GM19397 (cell line): ENCODE measurements at regions not wholly inside any gene's neighbourhood (a gene's known extent, or its start where the extent isn't known, plus 50 kb on each side); places are given as distances from the start of the nearest gene placed in this dataset.

Source experiments
- ATAC-seq: cut with Tn5 transposase; IDR thresholded peaks from one replicate; pipeline ENCODE4 v1.9.1; 2021; ENCODE audit warnings: mild to moderate bottlenecking, moderate library complexity; ENCODE audit not compliant: unreplicated experiment

DNA sequence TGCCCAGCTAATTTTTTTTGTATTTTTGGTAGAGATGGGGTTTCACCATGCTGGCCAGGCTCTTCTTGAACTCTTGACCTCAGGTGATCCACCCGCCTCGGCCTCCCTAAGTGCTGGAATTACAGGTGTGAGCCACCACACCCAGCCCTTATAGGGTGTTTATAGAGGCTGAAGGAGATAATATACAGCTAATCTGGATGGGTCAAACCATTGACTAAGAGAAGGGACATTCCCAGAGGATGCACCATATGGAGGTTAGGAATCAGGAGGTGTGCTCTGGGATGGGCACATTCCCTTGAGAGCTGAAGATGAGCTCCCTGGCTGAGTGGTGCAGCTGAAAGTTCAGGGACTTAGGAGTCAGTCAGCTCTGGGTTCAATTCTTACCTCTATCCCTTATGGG, 68.3 kb upstream of the SHISA3 start:
- ATAC-seq: no peak

DNA sequence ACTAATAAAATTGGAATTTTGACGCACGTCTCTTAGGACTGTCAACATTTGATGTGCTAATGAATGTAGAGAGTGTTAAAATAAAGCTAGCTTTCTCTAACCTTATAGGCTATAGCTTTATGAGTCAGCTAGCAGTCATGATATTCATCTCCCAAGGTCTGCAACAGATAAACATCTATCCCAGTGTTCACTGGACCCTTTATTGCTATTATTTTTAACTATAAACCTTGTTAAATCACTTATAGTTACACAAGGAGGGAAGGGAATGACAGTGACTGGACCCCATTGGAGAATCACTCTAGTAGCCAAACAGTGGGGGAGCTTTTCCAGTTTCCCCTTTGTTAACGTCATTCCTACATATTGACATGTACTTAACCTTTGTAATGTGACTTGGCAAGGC, 67.9 kb upstream of the SHISA3 start:
- no peak for ATAC-seq

DNA sequence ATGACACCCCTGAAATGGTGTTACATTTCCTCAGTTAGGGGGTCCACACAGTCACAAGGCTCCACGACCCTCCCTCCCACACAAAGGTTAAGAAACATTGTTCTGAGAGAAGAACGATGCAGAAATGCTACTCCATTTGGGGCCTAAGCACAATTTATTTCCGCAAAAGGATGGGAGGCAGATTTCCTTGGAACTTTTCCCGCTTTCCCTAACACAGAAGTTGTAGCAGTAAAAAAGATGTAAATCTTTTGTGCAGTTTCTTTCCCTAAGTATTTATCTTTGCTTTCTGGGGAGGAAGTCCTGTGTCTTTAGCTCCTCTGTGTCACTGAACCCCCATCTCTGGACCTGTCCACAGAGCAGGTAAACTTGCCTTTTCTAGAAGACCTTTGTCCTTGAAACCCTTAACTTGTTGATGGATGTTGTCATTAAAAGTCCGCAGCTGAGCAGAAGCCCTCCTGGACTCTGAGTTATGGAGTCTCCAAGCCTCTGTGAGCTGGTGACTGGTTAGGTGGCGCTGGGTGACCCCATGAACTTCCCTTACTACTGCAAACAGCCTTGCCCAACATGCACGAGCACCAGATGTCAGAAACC, 67.2 kb upstream of the SHISA3 start:
- no peak for ATAC-seq

DNA sequence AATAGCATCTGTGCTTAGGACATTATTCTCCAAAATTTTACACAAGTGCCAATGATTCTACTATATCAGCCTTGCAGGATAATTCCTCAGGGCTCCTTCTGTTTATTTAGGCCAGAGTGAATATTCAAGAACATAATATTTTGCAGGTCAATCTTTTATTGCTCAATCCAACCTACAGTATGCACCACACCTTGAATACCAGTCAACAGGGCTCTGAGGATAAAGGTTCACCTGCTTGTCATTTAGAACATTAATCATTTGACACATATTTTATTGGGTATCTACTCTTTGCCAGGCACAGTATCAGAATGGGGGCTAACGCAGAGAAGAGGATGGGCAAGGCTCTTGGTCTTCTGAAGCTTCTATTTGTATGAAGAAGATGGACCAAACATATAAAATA, 66.2 kb upstream of the SHISA3 start:
- ATAC-seq: no peak

DNA sequence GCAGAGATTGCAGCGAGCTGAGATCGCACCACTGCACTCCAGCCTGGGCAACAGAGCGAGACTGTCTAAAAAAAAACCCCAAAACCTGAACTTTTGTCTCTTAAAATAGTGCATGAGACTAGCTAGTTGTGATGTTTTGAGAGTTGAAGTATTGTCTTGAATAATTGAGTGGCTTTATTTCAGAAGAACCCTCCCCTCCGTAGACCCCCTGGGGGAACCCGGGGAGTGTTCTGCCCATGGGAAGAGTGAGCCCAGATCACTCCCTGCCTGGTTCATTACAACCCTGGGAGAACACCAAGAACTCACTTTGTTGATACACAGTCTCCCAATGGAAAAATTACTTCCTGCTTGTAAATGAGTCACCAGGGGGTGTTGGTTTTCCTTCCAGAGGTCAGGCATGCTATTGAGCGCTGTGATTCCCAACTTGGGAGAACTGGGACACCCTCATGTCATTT, 65.3 kb upstream of the SHISA3 start:
- ATAC-seq: no peak

DNA sequence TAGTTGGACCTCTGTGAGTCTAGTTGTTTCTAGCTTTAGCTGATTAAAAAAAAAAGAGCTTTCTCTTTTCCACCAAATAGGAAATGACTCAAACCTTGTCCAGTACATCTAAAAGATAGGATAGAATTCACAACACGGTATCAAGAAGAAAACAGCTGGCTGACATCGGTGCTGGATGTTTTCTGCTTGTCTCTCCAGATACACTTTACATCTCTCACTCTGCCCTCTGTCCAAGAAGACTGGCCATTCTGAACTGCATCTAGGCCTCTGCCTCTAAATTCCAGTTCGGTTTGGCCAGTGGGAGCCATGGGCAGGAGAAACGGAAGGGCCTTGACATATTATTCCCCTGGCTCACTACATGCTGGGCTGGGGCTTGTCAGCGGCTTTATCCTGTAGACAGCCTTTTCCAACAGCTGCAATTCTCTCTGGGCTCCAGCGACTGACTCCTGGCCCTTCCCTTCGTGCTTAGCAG, 57.3 kb upstream of the SHISA3 start:
- no peak for ATAC-seq

DNA sequence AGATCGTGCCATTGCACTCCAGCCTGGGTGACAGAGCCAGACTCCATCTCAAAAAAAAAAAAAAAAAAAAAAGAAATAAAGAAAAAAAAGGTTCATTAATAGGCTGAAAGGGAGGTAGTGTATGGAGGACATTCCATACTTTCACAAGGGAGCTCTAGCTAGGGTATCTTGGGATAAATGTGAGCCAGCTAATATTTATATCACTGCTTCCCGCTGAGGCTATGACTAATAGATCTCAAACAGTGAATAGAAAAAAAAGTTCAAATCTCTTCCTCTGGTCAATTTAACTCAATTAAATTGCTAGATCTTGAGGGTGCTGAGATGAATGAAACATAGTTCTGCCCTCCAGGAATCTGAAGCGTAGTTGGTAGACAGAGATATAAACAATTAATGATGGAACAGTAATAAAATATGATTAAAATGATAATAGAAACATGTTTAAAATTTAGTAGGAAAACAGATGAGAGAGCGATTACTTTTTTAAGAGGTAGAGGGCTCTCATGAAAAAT, 55.7 kb upstream of the SHISA3 start:
- no peak for ATAC-seq

DNA sequence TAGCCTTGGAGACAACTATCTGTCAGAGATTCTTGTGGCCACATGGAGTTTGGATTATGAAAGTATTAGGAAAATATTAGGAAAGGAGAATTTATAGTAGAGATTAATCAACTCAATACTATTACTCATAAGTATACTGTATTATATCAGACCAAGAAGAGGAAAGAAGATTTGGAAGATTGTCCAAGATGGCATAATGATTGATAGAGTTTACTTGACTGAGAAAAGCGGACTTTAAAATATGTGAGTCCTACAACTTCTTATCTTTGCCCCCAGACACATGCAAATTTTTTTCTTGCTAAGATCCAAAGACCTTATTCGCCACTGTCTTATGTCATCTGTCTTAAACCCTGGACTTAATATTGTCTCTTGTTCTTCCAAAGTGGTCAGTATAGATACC, 54.8 kb upstream of the SHISA3 start:
- ATAC-seq: no peak

DNA sequence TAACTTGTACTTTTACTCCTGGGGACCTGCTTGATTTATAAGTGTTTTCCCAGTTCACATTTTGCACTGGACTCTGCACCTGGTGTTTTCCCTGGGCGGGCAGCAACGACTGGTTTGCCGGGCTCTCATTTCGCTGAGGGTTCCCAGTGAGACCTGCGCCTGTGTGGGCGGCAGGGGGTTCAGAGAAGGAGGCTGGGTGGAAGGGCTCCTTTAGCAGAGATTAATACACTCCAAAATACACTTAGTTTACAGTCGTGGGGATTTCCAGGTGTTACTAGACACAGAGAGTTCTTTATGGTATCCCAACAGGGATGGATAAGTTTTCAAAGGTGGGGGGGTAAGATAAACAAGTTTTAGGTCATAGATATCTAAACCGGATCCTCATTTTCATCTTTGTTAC, 53.0 kb upstream of the SHISA3 start:
- no peak for ATAC-seq

DNA sequence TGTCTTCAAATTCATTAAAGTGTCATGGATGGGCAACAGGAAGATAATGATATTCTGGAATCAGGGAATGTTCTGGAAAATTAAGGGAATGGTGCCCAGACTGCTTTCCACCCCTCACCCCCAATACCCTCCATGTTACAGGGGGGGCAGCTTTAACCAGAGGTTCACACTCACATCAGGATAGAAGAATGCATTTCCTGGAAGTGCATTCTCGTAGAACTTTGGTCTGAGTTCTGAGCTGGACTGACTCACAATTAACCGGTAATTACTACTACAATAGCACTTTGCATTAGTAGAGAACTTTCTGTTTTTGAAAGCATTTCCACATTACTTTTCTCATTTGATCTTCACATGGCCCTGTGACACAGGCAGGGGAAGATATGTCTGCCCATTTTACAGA, 52.5 kb upstream of the SHISA3 start:
- ATAC-seq: no peak

DNA sequence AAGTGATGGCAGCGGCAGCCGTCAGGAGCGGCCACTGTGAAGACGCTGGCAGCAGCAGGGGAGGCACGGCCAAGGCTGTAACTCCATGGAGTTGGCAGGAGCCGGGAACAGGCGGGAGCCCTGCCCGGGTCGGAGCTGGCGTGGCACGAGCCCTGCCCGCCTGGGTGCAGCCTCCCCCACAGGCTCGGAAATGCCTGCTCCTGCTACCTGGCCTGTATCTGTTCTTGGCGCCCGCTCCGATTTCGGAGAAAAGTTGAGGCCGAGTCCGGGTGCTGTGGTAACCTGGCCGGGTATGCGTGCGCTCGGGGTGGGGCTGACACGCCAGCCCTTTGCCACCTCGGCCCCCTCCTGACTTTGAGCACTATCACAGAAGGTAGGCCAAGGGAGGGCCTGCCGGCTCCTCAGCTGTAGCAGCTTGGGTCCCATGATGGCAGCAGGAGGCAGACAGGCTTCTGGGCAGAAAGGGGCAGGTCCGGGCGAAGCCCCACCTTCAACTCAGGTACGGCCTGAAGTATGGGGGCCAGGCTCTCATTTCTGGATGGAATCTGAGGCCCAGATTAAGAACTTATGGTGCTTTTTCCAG, 51.2 kb upstream of the SHISA3 start:
- ATAC-seq: no peak

DNA sequence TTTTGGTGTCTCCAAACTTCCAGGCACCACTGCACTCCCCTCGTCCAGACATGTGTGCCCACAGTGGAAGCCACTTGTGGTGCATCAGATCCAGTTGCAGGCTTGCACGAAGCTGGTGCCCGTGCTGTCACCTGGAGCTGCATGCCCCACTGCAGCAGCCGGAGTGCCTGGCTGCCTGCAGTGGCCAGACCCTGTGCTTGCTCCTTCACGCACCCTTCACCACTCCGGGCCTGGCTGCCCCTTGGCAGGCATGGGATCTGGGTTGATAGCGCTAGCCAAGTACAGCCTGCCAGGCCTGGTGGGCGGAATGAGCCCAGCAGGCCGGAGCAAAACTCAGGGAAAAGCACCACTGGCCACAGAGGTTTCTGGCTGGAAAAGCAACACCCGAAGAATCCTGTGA, 50.2 kb upstream of the SHISA3 start:
- ATAC-seq: no peak
